Left lung (tissue), 4 donors: ENCODE measurements at regions not wholly inside any gene's neighbourhood (a gene's known extent, or its start where the extent isn't known, plus 50 kb on each side); places are given as distances from the start of the nearest gene placed in this dataset.

Source experiments
- ATAC-seq: fragments of 200-7000 bp; cut with Tn5 transposase; one replicate; pipeline ENCODE4 v1.9.1; 2020; ENCODE audit warnings: moderate library complexity
- DNase-seq, 4 donors: peaks; one replicate each; pipeline ENCODE4 v3.0.0-alpha.2; 2013 to 2020
- H3K27ac ChIP-seq, 2 donors: fragments of 200-600 bp; sonication (generic) in 1 of 2; one replicate each; pipeline versions ENCODE4 v1.5.0 to v1.8.0; 2020 to 2021
- H3K27me3 ChIP-seq, 2 donors: fragments of 200-600 bp; sonication (generic) in 1 of 2; one replicate each; pipeline versions ENCODE4 v1.5.0 to v1.8.0; 2020 to 2021
- H3K36me3 ChIP-seq, 2 donors: fragments of 200-600 bp; sonication (generic) in 1 of 2; one replicate each; pipeline versions ENCODE4 v1.5.0 to v1.8.0; 2020 to 2021
- H3K4me1 ChIP-seq, 2 donors: fragments of 200-600 bp; one replicate each; pipeline ENCODE4 v1.8.0; 2021
- H3K4me3 ChIP-seq, 2 donors: fragments of 200-600 bp; sonication (generic) in 1 of 2; one replicate each; pipeline versions ENCODE4 v1.5.0 to v1.8.0; 2020 to 2021; ENCODE audit warnings: mild to moderate bottlenecking in 1 of 2
- H3K9me3 ChIP-seq, 2 donors: fragments of 200-600 bp; sonication (generic) in 1 of 2; one replicate each; pipeline versions ENCODE4 v1.5.0 to v1.8.0; 2020 to 2021
- intact Hi-C, 2 donors: fragments of 100-400 bp; cut with DNase I; formaldehyde crosslinking; loops; one replicate each; pipeline versions ENCODE4 v1.11.2 to v1.14.2; 2022
- TF ChIP-seq, protein P1 (sequence below), 2 donors: fragments of 200-600 bp; sonication (generic) in 1 of 2; IDR thresholded peaks; one replicate each; pipeline versions ENCODE4 v1.5.0 to v1.8.0; 2021; ENCODE audit warnings: antibody characterized with exemption in 2 of 2
- donor health status: DM: no; HTN: yes; CAD: no.
- donor health status: DM: no; HTN: no; CAD: no.

DNA sequence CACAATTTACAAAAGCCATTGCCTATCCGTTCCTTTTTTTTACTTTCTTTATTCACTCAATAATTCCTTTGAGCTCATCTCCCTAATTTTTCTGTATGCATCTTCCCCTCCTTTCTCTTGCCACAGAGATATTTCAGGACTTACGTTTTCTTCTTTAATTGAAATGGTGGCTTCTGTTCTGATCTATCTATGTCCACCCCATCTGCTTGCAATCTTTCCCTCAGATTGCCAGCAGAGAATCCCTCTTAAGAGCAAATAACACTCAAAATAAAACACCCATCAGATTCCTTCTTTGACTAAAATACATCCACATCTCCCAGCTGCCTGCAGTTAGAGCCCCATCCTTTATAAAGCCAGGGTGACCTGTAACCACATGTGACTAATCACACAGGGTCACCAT, 478.6 kb downstream of the EFNB2 start:
- Histone ChIP-seq H3K4me1 (no peaks in the 10 kb centered on the region), H3K27ac (no peak overlapping the region), H3K4me3 (no peak overlapping the region), H3K36me3 (no peaks in the 10 kb centered on the region), H3K9me3 (no peaks in the 10 kb centered on the region), H3K27me3 (no peaks in the 10 kb centered on the region)
- TF ChIP-seq, protein P1, sequence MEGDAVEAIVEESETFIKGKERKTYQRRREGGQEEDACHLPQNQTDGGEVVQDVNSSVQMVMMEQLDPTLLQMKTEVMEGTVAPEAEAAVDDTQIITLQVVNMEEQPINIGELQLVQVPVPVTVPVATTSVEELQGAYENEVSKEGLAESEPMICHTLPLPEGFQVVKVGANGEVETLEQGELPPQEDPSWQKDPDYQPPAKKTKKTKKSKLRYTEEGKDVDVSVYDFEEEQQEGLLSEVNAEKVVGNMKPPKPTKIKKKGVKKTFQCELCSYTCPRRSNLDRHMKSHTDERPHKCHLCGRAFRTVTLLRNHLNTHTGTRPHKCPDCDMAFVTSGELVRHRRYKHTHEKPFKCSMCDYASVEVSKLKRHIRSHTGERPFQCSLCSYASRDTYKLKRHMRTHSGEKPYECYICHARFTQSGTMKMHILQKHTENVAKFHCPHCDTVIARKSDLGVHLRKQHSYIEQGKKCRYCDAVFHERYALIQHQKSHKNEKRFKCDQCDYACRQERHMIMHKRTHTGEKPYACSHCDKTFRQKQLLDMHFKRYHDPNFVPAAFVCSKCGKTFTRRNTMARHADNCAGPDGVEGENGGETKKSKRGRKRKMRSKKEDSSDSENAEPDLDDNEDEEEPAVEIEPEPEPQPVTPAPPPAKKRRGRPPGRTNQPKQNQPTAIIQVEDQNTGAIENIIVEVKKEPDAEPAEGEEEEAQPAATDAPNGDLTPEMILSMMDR (IDR thresholded peaks at IDR 0.05) = no peak
- ATAC-seq = no peak
- intact Hi-C loops = no loop called here
- DNase-seq = no peak

DNA sequence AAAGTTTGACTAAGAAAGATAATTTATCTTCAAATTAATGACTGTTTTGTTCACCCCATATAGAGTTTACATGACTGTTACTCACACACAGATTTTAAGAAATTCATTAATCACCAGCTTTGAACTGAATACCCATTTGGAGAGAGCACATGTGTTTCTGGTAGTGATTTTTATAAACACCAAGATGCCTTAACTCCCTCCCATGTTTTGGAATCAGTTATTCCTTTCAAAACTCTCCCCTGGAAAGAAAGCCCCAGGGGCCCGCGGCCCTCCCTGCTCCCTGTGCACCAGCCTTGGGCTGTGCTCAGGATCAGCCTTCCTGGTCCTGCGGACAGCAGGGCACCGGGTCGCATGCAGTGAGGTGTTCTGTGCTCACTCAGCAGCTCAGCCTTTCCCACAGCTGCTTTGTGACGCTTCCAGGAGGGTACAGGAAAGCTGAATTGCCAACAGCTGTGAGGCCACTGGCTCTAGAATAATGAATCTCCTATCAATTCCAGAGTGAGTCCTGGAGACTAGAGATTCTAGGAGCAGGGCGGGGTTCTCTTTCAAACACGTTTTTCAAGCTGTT, 483.2 kb downstream of the EFNB2 start:
- H3K4me1 ChIP-seq = no peaks in the 10 kb centered on the region
- DNase-seq (no peak), ATAC-seq (no peak)
- no peaks in the 10 kb centered on the region for H3K36me3 ChIP-seq
- no peak overlapping the region for H3K27ac ChIP-seq
- intact Hi-C loops = no loop called here
- H3K27me3 ChIP-seq = no peaks in the 10 kb centered on the region
- H3K9me3 ChIP-seq = no peaks in the 10 kb centered on the region
- no peak overlapping the region for H3K4me3 ChIP-seq
- TF ChIP-seq, protein P1 (IDR thresholded peaks at IDR 0.05) = no peak

DNA sequence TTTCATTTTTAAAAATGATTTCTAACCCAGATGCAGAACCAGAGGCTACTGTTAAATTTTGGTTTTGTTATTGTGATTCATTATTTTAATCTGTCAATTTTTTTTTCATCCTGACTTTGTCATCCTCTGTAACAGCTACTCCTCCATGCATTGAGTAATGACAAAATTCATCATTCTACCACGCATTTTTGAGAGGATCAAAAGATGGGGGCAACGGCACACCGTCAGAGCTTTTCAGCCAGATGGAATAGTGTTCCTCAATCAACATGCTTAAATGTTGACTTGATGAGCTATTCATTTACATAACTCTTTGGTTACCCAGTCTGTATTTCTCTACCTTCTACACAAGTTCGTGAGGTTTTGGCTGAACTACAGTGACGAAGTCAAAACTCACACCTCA, 486.3 kb downstream of the EFNB2 start:
- no peak overlapping the region for H3K4me3 ChIP-seq
- DNase-seq (no peak), ATAC-seq (no peak)
- no peaks in the 10 kb centered on the region for H3K27me3 ChIP-seq
- no peak overlapping the region for H3K27ac ChIP-seq
- intact Hi-C loops = no loop called here
- H3K36me3 ChIP-seq = no peaks in the 10 kb centered on the region
- no peaks in the 10 kb centered on the region for H3K4me1 ChIP-seq
- H3K9me3 ChIP-seq = no peaks in the 10 kb centered on the region
- TF ChIP-seq, protein P1 (IDR thresholded peaks at IDR 0.05) = no peak

- Histone ChIP-seq H3K4me1 (no peaks in the 10 kb centered on the region), H3K4me3 (no peak overlapping the region), H3K27me3 (no peaks in the 10 kb centered on the region), H3K9me3 (no peaks in the 10 kb centered on the region), H3K36me3 (no peaks in the 10 kb centered on the region), H3K27ac (no peak overlapping the region)
- no peak for DNase-seq
- ATAC-seq = no peak
- intact Hi-C loops = no loop called here
- TF ChIP-seq, protein P1 (IDR thresholded peaks at IDR 0.05) = no peak
Measured at GRCh38 chr13:106048386-106048785, 487.1 kb downstream of the EFNB2 start.

- intact Hi-C loops = no loop called here
- Histone ChIP-seq H3K4me3 (no peak overlapping the region), H3K27ac (no peak overlapping the region), H3K9me3 (no peaks in the 10 kb centered on the region), H3K27me3 (no peaks in the 10 kb centered on the region), H3K36me3 (no peaks in the 10 kb centered on the region), H3K4me1 (no peaks in the 10 kb centered on the region)
- no peak for DNase-seq
- ATAC-seq = no peak
- TF ChIP-seq, protein P1 (IDR thresholded peaks at IDR 0.05) = no peak
Measured at GRCh38 chr13:106047859-106048258, 487.6 kb downstream of the EFNB2 start.
